Mesothelial cell of epicardium (in vitro differentiated cells): ENCODE measurements at regions not wholly inside any gene's neighbourhood (a gene's known extent, or its start where the extent isn't known, plus 50 kb on each side); places are given as distances from the start of the nearest gene placed in this dataset.

Experiments
- DNase-seq, 2 experiments: peaks; one replicate each; pipeline ENCODE4 v3.0.0; 2021; ENCODE audit warnings: low spot score in 2 of 2; ENCODE audit not compliant: unreplicated experiment in 2 of 2
- H3K27ac Mint-ChIP-seq: 2 replicates; pipeline ENCODE4 v1.8.0; 2021; ENCODE audit warnings: mixed read lengths
- H3K27me3 Mint-ChIP-seq: 2 replicates; pipeline ENCODE4 v1.8.0; 2021; ENCODE audit warnings: low read depth, mixed read lengths
- H3K36me3 Mint-ChIP-seq: 2 replicates; pipeline ENCODE4 v1.8.0; 2021; ENCODE audit warnings: mixed read lengths
- H3K4me1 Mint-ChIP-seq: 2 replicates; pipeline ENCODE4 v1.8.0; 2021; ENCODE audit warnings: mixed read lengths
- H3K4me3 Mint-ChIP-seq: 2 replicates; pipeline ENCODE4 v1.8.0; 2021; ENCODE audit warnings: mild to moderate bottlenecking, moderate library complexity, mixed read lengths
- H3K9me3 Mint-ChIP-seq: 2 replicates; pipeline ENCODE4 v1.8.0; 2021; ENCODE audit warnings: mixed read lengths
- CTCF ChIP-seq: fragments of 200-600 bp; sonication (generic); IDR thresholded peaks from one replicate; pipeline ENCODE4 v1.5.0; 2021; ENCODE audit warnings: antibody characterized with exemption; ENCODE audit not compliant: unreplicated experiment

- Mint-ChIP-seq H3K27me3 (peaks cover 63% of the 10 kb centered on the region), H3K27ac (no peak overlapping the region), H3K4me1 (no peaks in the 10 kb centered on the region)
Observed at GRCh38 chr14:89022274-89022673, 197.8 kb downstream of the TTC8 start.

GRCh38 chr14:89024691-89025090 lies 200.2 kb downstream of the TTC8 start:
- H3K4me1 Mint-ChIP-seq: no peaks in the 10 kb centered on the region
- H3K4me3 Mint-ChIP-seq: no peak overlapping the region
- peaks cover 3% of the 10 kb centered on the region for H3K9me3 Mint-ChIP-seq
- no peaks in the 10 kb centered on the region for H3K36me3 Mint-ChIP-seq
- TF ChIP-seq CTCF: no peak
- H3K27me3 Mint-ChIP-seq: peaks cover 74% of the 10 kb centered on the region
- no peak for DNase-seq
- H3K27ac Mint-ChIP-seq: no peak overlapping the region

More at GRCh38 chr14:89022274-89022673, 197.8 kb downstream of the TTC8 start:
- Mint-ChIP-seq H3K36me3 (no peaks in the 10 kb centered on the region), H3K9me3 (peaks cover 3% of the 10 kb centered on the region), H3K4me3 (no peak overlapping the region)
- TF ChIP-seq CTCF: no peak
- DNase-seq: no peak

GRCh38 chr14:89025561-89026236 lies 201.2 kb downstream of the TTC8 start:
- DNase-seq: no peak
- Mint-ChIP-seq H3K9me3 (peaks cover under 1% of the 10 kb centered on the region), H3K27ac (no peak overlapping the region), H3K4me1 (no peaks in the 10 kb centered on the region), H3K36me3 (no peaks in the 10 kb centered on the region), H3K27me3 (peaks cover 82% of the 10 kb centered on the region), H3K4me3 (peak overlapping the region; percentile 36)
- no peak for TF ChIP-seq CTCF

GRCh38 chr14:89027097-89027740 lies 202.8 kb downstream of the TTC8 start:
- peak overlapping the region; percentile 71 for H3K4me3 Mint-ChIP-seq
- no peaks in the 10 kb centered on the region for H3K4me1 Mint-ChIP-seq
- peak; percentile 95 for TF ChIP-seq CTCF
- no peaks in the 10 kb centered on the region for H3K36me3 Mint-ChIP-seq
- H3K27me3 Mint-ChIP-seq: peaks cover 71% of the 10 kb centered on the region
- no peaks in the 10 kb centered on the region for H3K9me3 Mint-ChIP-seq
- no peak overlapping the region for H3K27ac Mint-ChIP-seq
- peak; percentile 53 to 77 for DNase-seq

- Mint-ChIP-seq H3K27me3 (peaks cover 59% of the 10 kb centered on the region), H3K4me3 (peak overlapping the region; percentile 71), H3K4me1 (no peaks in the 10 kb centered on the region)
Observed at GRCh38 chr14:89028462-89029134, 204.1 kb downstream of the TTC8 start.

More at GRCh38 chr14:89028462-89029134, 204.1 kb downstream of the TTC8 start:
- DNase-seq: no peak
- Mint-ChIP-seq H3K9me3 (no peaks in the 10 kb centered on the region), H3K27ac (no peak overlapping the region), H3K36me3 (no peaks in the 10 kb centered on the region)
- no peak for TF ChIP-seq CTCF
